AG08395 (cell line): ENCODE measurements at regions not wholly inside any gene's neighbourhood (a gene's known extent, or its start where the extent isn't known, plus 50 kb on each side); places are given as distances from the start of the nearest gene placed in this dataset.
A peak's percentile ranks its signal among the peaks of the same experiment; 100 is the strongest.
"Not testable (repeated sequence)": the region's sequence is repeated elsewhere in the genome, so short reads cannot be mapped to it uniquely, and the experiment has no call there.

Experiments used
- DNase-seq: peaks from one replicate; pipeline ENCODE4 v3.0.0; 2012; ENCODE audit warnings: mixed read lengths, low spot score

- DNase-seq = no peak
Observed at GRCh38 chr10:125451319-125451718, 231.6 kb downstream of the TEX36 start.

GRCh38 chr10:125450218-125450617, 232.7 kb downstream of the TEX36 start:
- DNase-seq = no peak

- no peak for DNase-seq
Observed at GRCh38 chr10:125449571-125449970, 233.4 kb downstream of the TEX36 start.

GRCh38 chr10:125448596-125448995, 234.4 kb downstream of the TEX36 start:
- DNase-seq = no peak

- DNase-seq = no peak
Observed at GRCh38 chr10:125444790-125445189, 238.2 kb downstream of the TEX36 start.

GRCh38 chr10:125442856-125443540, 240.0 kb downstream of the TEX36 start:
- DNase-seq = no peak

- peak; percentile 21 for DNase-seq
Observed at GRCh38 chr10:125441151-125441550, 241.8 kb downstream of the TEX36 start.

- no peak for DNase-seq
Observed at GRCh38 chr10:125431149-125431548, 251.8 kb downstream of the TEX36 start.

GRCh38 chr10:125428054-125428453, 254.9 kb downstream of the TEX36 start:
- no peak for DNase-seq

GRCh38 chr10:125424191-125424847, 258.6 kb downstream of the TEX36 start:
- no peak for DNase-seq

GRCh38 chr10:125423569-125423968, 259.4 kb downstream of the TEX36 start:
- no peak for DNase-seq

- DNase-seq = no peak
Observed at GRCh38 chr10:125419831-125420230, 259.5 kb upstream of the CTBP2 start.

- no peak for DNase-seq
Observed at GRCh38 chr10:125419146-125419545, 258.8 kb upstream of the CTBP2 start.

GRCh38 chr10:125417605-125418004, 257.2 kb upstream of the CTBP2 start:
- DNase-seq = no peak

GRCh38 chr10:125415964-125416363, 255.6 kb upstream of the CTBP2 start:
- no peak for DNase-seq

GRCh38 chr10:125415006-125415633, 254.8 kb upstream of the CTBP2 start:
- DNase-seq = no peak

- peak; percentile 80 for DNase-seq
Observed at GRCh38 chr10:125411724-125412123, 251.4 kb upstream of the CTBP2 start.

GRCh38 chr10:125409756-125410155, 249.4 kb upstream of the CTBP2 start:
- DNase-seq = peak; percentile 4

- no peak for DNase-seq
Observed at GRCh38 chr10:125407557-125407956, 247.2 kb upstream of the CTBP2 start.

GRCh38 chr10:125407000-125407502, 246.7 kb upstream of the CTBP2 start:
- DNase-seq = peak; percentile 10

- DNase-seq = not testable (repeated sequence)
Observed at GRCh38 chr10:125404902-125405301, 244.5 kb upstream of the CTBP2 start.

GRCh38 chr10:125401462-125401861, 241.1 kb upstream of the CTBP2 start:
- DNase-seq = no peak

- DNase-seq = no peak
Observed at GRCh38 chr10:125399289-125399688, 238.9 kb upstream of the CTBP2 start.
